ENCODE measurements at regions not wholly inside any gene's neighbourhood (a gene's known extent, or its start where the extent isn't known, plus 50 kb on each side); places are given as distances from the start of the nearest gene placed in this dataset.
"Not testable (repeated sequence)": the region's sequence is repeated elsewhere in the genome, so short reads cannot be mapped to it uniquely, and the experiment has no call there.

- Mint-ChIP-seq H3K4me1 (ENCODE audit: low read depth) (no peaks in the 10 kb centered on the region), H3K27ac (no peak overlapping the region), H3K36me3 (ENCODE audit: low read depth) (peaks cover under 1% of the 10 kb centered on the region), H3K4me3 (no peak overlapping the region), H3K9me3 (peaks cover 19% of the 10 kb centered on the region), H3K27me3 (ENCODE audit: low read depth) (no peaks in the 10 kb centered on the region)
- no peak for DNase-seq (ENCODE audit: low spot score)
Observed at GRCh38 chrX:456551-457291, 70.0 kb upstream of the PPP2R3B start.

GRCh38 chrX:457292-457679 lies 70.6 kb upstream of the PPP2R3B start:
- H3K4me1 Mint-ChIP-seq (ENCODE audit: low read depth): no peaks in the 10 kb centered on the region

DNA sequence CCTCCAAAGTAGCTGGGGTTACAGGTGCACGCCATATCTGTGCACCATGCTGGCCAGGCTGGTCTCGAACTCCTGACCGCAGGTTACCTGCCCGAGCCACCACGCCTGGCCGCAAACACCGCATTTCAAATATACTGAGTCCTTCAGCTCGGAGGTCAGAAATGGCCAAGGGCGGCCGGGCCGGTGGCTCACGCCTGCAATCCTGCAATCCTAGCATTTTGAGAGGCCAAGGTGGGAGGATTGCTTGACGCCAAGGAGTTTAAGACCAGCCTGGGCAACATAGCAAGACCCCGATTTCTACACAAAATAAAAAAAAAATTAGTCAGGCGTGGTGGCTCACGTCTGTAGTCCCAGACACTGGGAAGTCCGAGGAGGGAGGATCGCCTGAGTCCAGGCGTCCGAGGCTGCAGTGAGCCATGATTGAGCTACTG lies 71.9 kb upstream of the PPP2R3B start:
- no peaks in the 10 kb centered on the region for H3K27me3 Mint-ChIP-seq (ENCODE audit: low read depth)
- no peak overlapping the region for H3K27ac Mint-ChIP-seq
- no peak overlapping the region for H3K4me3 Mint-ChIP-seq
- no peak for DNase-seq (ENCODE audit: low spot score)
- H3K36me3 Mint-ChIP-seq (ENCODE audit: low read depth): peaks cover 2% of the 10 kb centered on the region
- H3K4me1 Mint-ChIP-seq (ENCODE audit: low read depth): no peaks in the 10 kb centered on the region
- H3K9me3 Mint-ChIP-seq: peaks cover 28% of the 10 kb centered on the region

More at GRCh38 chrX:457292-457679, 70.6 kb upstream of the PPP2R3B start:
- Mint-ChIP-seq H3K9me3 (peaks cover 24% of the 10 kb centered on the region), H3K4me3 (no peak overlapping the region), H3K36me3 (ENCODE audit: low read depth) (peaks cover 2% of the 10 kb centered on the region), H3K27me3 (ENCODE audit: low read depth) (no peaks in the 10 kb centered on the region), H3K27ac (no peak overlapping the region)
- DNase-seq (ENCODE audit: low spot score): no peak

GRCh38 chrX:459611-460010 lies 72.9 kb upstream of the PPP2R3B start:
- Mint-ChIP-seq H3K27ac (no peak overlapping the region), H3K36me3 (ENCODE audit: low read depth) (peaks cover 2% of the 10 kb centered on the region), H3K9me3 (peaks cover 28% of the 10 kb centered on the region), H3K27me3 (ENCODE audit: low read depth) (no peaks in the 10 kb centered on the region), H3K4me1 (ENCODE audit: low read depth) (no peaks in the 10 kb centered on the region), H3K4me3 (no peak overlapping the region)
- DNase-seq (ENCODE audit: low spot score): no peak

- no peak for DNase-seq (ENCODE audit: low spot score)
- no peaks in the 10 kb centered on the region for H3K27me3 Mint-ChIP-seq (ENCODE audit: low read depth)
- H3K27ac Mint-ChIP-seq: no peak overlapping the region
- peaks cover 2% of the 10 kb centered on the region for H3K36me3 Mint-ChIP-seq (ENCODE audit: low read depth)
- H3K9me3 Mint-ChIP-seq: peaks cover 28% of the 10 kb centered on the region
- H3K4me3 Mint-ChIP-seq: no peak overlapping the region
- no peaks in the 10 kb centered on the region for H3K4me1 Mint-ChIP-seq (ENCODE audit: low read depth)
Observed at GRCh38 chrX:460116-460515, 73.4 kb upstream of the PPP2R3B start.

DNA sequence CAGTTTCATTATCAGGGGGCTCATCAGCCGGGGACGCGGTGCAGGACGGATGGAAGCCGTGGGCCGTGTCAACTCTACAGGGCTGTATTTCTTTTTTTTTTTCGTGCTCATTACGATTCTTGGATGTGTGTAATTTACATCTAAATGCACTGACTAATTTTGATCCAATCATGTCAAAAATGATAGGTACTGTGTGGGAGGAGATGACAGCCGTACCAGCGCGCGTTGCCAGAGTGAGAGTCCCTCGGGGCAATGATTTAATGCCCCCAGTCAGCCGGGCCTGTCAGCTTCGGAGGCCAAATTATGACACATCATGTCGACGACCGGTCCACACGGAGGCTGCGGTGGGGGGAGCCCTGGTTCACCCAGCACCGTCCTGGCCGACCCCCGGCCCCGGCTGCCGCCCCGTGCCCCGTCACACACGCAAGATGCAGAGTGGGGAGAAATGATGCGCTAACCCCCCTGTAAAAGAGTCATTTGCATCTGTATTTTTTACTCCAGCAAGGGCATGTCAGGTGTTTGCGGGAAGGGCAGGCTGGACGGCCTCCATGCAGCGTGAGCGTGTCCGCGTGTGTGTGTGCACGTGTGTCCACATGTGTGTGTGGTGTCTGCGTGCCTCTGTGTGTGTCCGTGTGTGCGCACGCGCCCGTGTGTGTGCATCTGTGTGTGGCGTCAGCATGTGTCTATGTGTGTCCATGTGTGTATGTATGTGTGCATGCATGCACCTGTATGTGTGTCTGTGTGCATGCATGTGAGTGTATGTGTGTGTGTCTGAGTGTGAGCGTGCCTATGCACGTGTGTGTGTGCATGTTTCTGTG lies 74.3 kb upstream of the PPP2R3B start:
- no peak for DNase-seq (ENCODE audit: low spot score)
- Mint-ChIP-seq H3K4me1 (ENCODE audit: low read depth) (no peaks in the 10 kb centered on the region), H3K4me3 (no peak overlapping the region), H3K36me3 (ENCODE audit: low read depth) (peaks cover 2% of the 10 kb centered on the region), H3K9me3 (peaks cover 27% of the 10 kb centered on the region), H3K27ac (no peak overlapping the region), H3K27me3 (ENCODE audit: low read depth) (no peaks in the 10 kb centered on the region)

DNA sequence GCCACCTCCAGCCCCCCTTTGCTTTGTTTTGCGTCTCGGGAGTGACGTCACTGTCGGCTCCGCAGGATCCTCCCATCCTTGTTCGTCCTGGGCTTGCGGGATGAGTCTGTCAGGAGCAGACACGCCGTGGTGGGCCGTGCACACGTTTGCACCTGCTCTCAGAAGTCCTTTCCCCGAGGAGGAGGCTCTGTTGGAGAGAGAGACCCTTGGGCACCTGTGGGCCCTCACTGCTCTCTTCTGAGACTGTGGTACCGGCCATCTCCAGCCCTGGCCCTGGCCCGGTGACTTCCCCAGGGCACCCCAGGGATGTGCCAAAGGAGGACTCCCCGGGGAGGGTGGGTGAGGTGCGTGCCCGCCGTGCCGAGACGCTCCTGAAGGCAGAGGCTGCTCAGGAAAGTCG lies 76.1 kb upstream of the PPP2R3B start:
- Mint-ChIP-seq H3K9me3 (peaks cover 16% of the 10 kb centered on the region), H3K4me3 (no peak overlapping the region), H3K27me3 (ENCODE audit: low read depth) (no peaks in the 10 kb centered on the region), H3K36me3 (ENCODE audit: low read depth) (peaks cover 2% of the 10 kb centered on the region), H3K4me1 (ENCODE audit: low read depth) (no peaks in the 10 kb centered on the region), H3K27ac (no peak overlapping the region)
- DNase-seq (ENCODE audit: low spot score): no peak

GRCh38 chrX:465418-466215 lies 78.9 kb upstream of the PPP2R3B start:
- no peak overlapping the region for H3K4me3 Mint-ChIP-seq
- no peaks in the 10 kb centered on the region for H3K4me1 Mint-ChIP-seq (ENCODE audit: low read depth)
- no peak for DNase-seq (ENCODE audit: low spot score)
- H3K27me3 Mint-ChIP-seq (ENCODE audit: low read depth): no peaks in the 10 kb centered on the region
- no peak overlapping the region for H3K27ac Mint-ChIP-seq
- peaks cover 2% of the 10 kb centered on the region for H3K36me3 Mint-ChIP-seq (ENCODE audit: low read depth)
- H3K9me3 Mint-ChIP-seq: peaks cover 23% of the 10 kb centered on the region

GRCh38 chrX:466836-467235 lies 80.1 kb upstream of the PPP2R3B start:
- H3K4me1 Mint-ChIP-seq (ENCODE audit: low read depth); DNase-seq (ENCODE audit: low spot score); H3K36me3 Mint-ChIP-seq (ENCODE audit: low read depth); H3K27me3 Mint-ChIP-seq (ENCODE audit: low read depth); H3K4me3 Mint-ChIP-seq; H3K27ac Mint-ChIP-seq: not testable (repeated sequence)
- H3K9me3 Mint-ChIP-seq: peaks cover 18% of the 10 kb centered on the region

DNA sequence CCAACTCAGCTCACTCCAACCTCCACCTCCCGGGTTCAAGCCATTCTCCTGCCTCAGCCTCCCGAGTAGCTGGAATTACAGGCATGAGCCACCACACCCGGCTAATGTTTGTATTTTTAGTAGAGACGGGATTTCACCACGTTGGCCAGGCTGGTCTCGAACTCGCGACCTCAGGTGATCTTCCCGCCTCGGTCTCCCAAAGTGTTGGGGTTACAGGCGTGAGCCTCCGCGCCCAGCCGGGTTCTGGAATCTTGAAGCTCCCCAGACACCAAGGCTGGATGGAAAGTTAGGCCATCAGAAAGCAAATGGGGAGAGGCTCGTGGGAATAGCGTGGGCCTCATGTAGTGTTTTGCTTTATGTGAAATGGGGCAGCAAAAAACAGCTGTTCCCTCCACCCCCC lies 81.0 kb upstream of the PPP2R3B start:
- not testable (repeated sequence) for H3K27ac Mint-ChIP-seq; H3K27me3 Mint-ChIP-seq (ENCODE audit: low read depth); H3K4me1 Mint-ChIP-seq (ENCODE audit: low read depth); DNase-seq (ENCODE audit: low spot score); H3K4me3 Mint-ChIP-seq; H3K36me3 Mint-ChIP-seq (ENCODE audit: low read depth)
- peaks cover 14% of the 10 kb centered on the region for H3K9me3 Mint-ChIP-seq

DNA sequence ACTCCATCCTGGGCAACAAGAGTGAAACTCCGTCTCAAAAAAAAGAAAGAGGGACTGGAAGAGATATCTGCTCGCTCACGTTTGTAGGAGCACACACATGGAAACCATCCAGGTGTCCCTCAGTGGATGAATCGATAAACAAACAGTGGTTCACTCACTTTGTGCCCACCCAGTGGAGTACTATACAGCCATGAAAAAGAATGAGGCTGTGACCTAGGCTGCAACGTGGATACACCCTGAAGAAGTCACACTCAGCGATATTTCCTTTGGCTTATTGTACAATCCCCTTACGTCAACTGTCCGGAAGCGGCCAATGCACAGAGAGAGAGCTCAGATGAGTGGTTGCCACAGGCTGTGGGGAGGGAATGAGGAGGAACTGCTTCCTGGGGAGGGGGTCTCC lies 82.3 kb upstream of the PPP2R3B start:
- Mint-ChIP-seq H3K9me3 (peaks cover 14% of the 10 kb centered on the region), H3K4me3 (no peak overlapping the region), H3K4me1 (ENCODE audit: low read depth) (no peaks in the 10 kb centered on the region), H3K27me3 (ENCODE audit: low read depth) (no peaks in the 10 kb centered on the region), H3K36me3 (ENCODE audit: low read depth) (no peaks in the 10 kb centered on the region), H3K27ac (no peak overlapping the region)
- no peak for DNase-seq (ENCODE audit: low spot score)

DNA sequence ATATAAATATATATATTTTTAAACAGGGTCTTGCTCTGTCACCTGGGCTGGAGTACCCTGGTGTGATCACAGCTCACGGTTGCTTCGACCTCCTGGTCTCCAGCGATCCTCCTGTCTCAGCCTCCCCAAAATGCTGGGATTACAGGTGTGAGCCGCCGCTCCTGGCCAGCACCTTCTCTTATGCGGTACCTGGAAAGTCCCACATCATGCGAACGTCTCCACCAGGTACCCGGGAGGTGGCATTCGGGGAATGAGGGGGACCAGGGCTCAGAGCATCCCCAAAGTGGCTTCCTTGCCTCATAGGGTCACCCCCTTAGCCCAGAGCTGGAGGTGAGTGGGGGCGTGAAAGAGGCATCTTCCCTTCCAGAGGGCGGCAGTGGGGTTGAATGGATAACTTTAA lies 84.0 kb upstream of the PPP2R3B start:
- no peaks in the 10 kb centered on the region for H3K4me1 Mint-ChIP-seq (ENCODE audit: low read depth)
- no peaks in the 10 kb centered on the region for H3K27me3 Mint-ChIP-seq (ENCODE audit: low read depth)
- no peaks in the 10 kb centered on the region for H3K36me3 Mint-ChIP-seq (ENCODE audit: low read depth)
- DNase-seq (ENCODE audit: low spot score): no peak
- peaks cover 21% of the 10 kb centered on the region for H3K9me3 Mint-ChIP-seq
- H3K4me3 Mint-ChIP-seq: no peak overlapping the region
- no peak overlapping the region for H3K27ac Mint-ChIP-seq

DNA sequence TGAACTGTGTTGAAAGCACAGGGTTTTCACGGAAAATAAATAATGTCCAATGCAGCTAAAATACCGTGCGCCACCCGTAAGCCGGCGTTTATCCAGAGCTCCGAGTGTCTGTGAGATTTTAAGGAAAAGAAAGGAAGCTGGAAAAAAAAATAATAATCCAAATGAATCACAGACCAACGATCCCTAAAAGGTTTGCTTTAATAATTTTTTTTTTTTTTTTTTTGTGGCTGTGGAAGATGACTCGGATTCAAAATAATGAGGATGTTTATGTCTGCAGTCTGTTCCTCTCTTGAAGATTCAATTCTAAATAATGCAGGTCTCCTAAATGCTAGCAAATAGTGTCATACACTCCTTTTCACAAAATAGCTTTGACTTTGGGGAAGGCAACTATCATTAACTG lies 84.6 kb upstream of the PPP2R3B start:
- Mint-ChIP-seq H3K27ac (no peak overlapping the region), H3K36me3 (ENCODE audit: low read depth) (no peaks in the 10 kb centered on the region), H3K27me3 (ENCODE audit: low read depth) (no peaks in the 10 kb centered on the region), H3K4me3 (no peak overlapping the region), H3K4me1 (ENCODE audit: low read depth) (no peaks in the 10 kb centered on the region), H3K9me3 (peaks cover 21% of the 10 kb centered on the region)
- no peak for DNase-seq (ENCODE audit: low spot score)

- H3K36me3 Mint-ChIP-seq (ENCODE audit: low read depth); DNase-seq (ENCODE audit: low spot score); H3K27ac Mint-ChIP-seq; H3K4me3 Mint-ChIP-seq; H3K4me1 Mint-ChIP-seq (ENCODE audit: low read depth); H3K27me3 Mint-ChIP-seq (ENCODE audit: low read depth): not testable (repeated sequence)
- H3K9me3 Mint-ChIP-seq: peaks cover 21% of the 10 kb centered on the region
Observed at GRCh38 chrX:472275-472674, 85.6 kb upstream of the PPP2R3B start.

All from T-helper 2 cell treated with Interferon-gamma antibody and Interleukin-4, amounts not matched to agents 5 μg/mL and 100 μg/mL, for 36 hours (primary cell).